GM23338 (cell line): ENCODE measurements at regions not wholly inside any gene's neighbourhood (a gene's known extent, or its start where the extent isn't known, plus 50 kb on each side); places are given as distances from the start of the nearest gene placed in this dataset.

Experiments
- ATAC-seq: fragments of 200-7000 bp; cut with Tn5 transposase; 3 replicates; pipeline ENCODE4 v1.9.1; 2020
- DNase-seq: peaks from one replicate; pipeline ENCODE4 v3.0.0-alpha.2; 2015; ENCODE audit warnings: low spot score
- H2AFZ ChIP-seq: fragments of 200-600 bp; sonication (generic); 2 replicates; pipeline ENCODE4 v1.8.0; 2016; ENCODE audit warnings: antibody characterized with exemption, mild to moderate bottlenecking, moderate library complexity
- H3F3A ChIP-seq: fragments of 200-600 bp; sonication (generic); replicated peaks from 2 replicates; pipeline ENCODE4 v1.8.0; 2017; ENCODE audit warnings: antibody characterized with exemption, mixed run types, low read depth
- H3K27ac ChIP-seq: fragments of 200-600 bp; sonication (generic); 2 replicates; pipeline ENCODE4 v1.6.1; 2016; ENCODE audit warnings: low read depth
- H3K27me3 ChIP-seq: fragments of 200-600 bp; sonication (generic); 2 replicates; pipeline ENCODE4 v1.8.0; 2016; ENCODE audit warnings: mild to moderate bottlenecking, mixed run types, moderate library complexity; ENCODE audit not compliant: insufficient read depth
- H3K36me3 ChIP-seq: fragments of 200-600 bp; sonication (generic); 2 replicates; pipeline ENCODE4 v1.8.0; 2016; ENCODE audit warnings: mild to moderate bottlenecking; ENCODE audit not compliant: insufficient read depth
- H3K4me1 ChIP-seq: fragments of 200-600 bp; sonication (generic); 2 replicates; pipeline ENCODE4 v1.8.0; 2016; ENCODE audit warnings: mild to moderate bottlenecking, moderate library complexity; ENCODE audit not compliant: insufficient read depth
- H3K4me2 ChIP-seq: fragments of 200-600 bp; sonication (generic); 2 replicates; pipeline ENCODE4 v1.7.1; 2017; ENCODE audit warnings: mixed run types
- H3K4me3 ChIP-seq: fragments of 200-600 bp; sonication (generic); 2 replicates; pipeline ENCODE4 v1.6.1; 2016; ENCODE audit warnings: mixed run types
- H3K79me2 ChIP-seq: fragments of 200-600 bp; sonication (generic); replicated peaks from 2 replicates; pipeline ENCODE4 v1.8.0; 2017; ENCODE audit warnings: mild to moderate bottlenecking; ENCODE audit not compliant: insufficient read depth
- H3K9me2 ChIP-seq: fragments of 200-600 bp; sonication (generic); 2 replicates; pipeline ENCODE4 v1.8.0; 2017; ENCODE audit not compliant: insufficient read depth
- H4K20me1 ChIP-seq: fragments of 200-600 bp; sonication (generic); replicated peaks from 2 replicates; pipeline ENCODE4 v1.8.0; 2017; ENCODE audit warnings: mild to moderate bottlenecking; ENCODE audit not compliant: insufficient read depth
- H3K27ac Mint-ChIP-seq: 2 replicates; pipeline ENCODE4 v1.8.0; 2020; ENCODE audit warnings: inconsistent platforms, mild to moderate bottlenecking, moderate library complexity, mixed read lengths
- H3K27me3 Mint-ChIP-seq: 3 replicates; pipeline ENCODE4 v1.8.0; 2022; ENCODE audit warnings: low read depth, mild to moderate bottlenecking, moderate library complexity, mixed read lengths, inconsistent platforms; ENCODE audit not compliant: insufficient read depth, poor library complexity
- H3K36me3 Mint-ChIP-seq: 3 replicates; pipeline ENCODE4 v1.8.0; 2021; ENCODE audit warnings: low read depth, mild to moderate bottlenecking, inconsistent platforms, moderate library complexity, mixed read lengths
- H3K4me1 Mint-ChIP-seq: 3 replicates; pipeline ENCODE4 v1.8.0; 2020; ENCODE audit warnings: mild to moderate bottlenecking, inconsistent platforms, mixed read lengths
- H3K4me3 Mint-ChIP-seq: 3 replicates; pipeline ENCODE4 v1.8.0; 2021; ENCODE audit warnings: moderate library complexity, mild to moderate bottlenecking, inconsistent platforms, mixed read lengths
- H3K9me3 Mint-ChIP-seq: 3 replicates; pipeline ENCODE4 v1.8.0; 2020; ENCODE audit warnings: moderate library complexity, mild to moderate bottlenecking, inconsistent platforms, mixed read lengths
- CREB1 ChIP-seq: fragments of 250-450 bp; sonication (Bioruptor Pico); IDR thresholded peaks from 2 replicates; pipeline ENCODE4 v1.5.0; 2020; ENCODE audit warnings: low read depth, mild to moderate bottlenecking, moderate library complexity
- CTCF ChIP-seq, 2 experiments: fragments of 200-600 bp in 1 of 2; sonication (generic) in 1 of 2; conservative IDR thresholded peaks; 2 replicates each; pipeline versions ENCODE4 v1.5.1 to v1.6.1; 2016 to 2017; ENCODE audit warnings: antibody characterized with exemption in 2 of 2, low read depth in 2 of 2, mild to moderate bottlenecking in 2 of 2, moderate library complexity in 1 of 2
- ETS1 ChIP-seq: IDR thresholded peaks from 2 replicates; pipeline ENCODE4 v1.6.1; 2016; ENCODE audit warnings: antibody characterized with exemption
- EZH2 ChIP-seq: fragments of 200-600 bp; sonication (generic); IDR thresholded peaks from one replicate; pipeline ENCODE4 v1.8.0; 2017; ENCODE audit warnings: antibody characterized with exemption, mild to moderate bottlenecking, low read depth; ENCODE audit not compliant: unreplicated experiment
- EZH2phosphoT487 ChIP-seq: fragments of 200-600 bp; sonication (generic); IDR thresholded peaks from one replicate; pipeline ENCODE4 v1.8.1; 2018; ENCODE audit warnings: antibody characterized with exemption; ENCODE audit not compliant: unreplicated experiment
- JUNB ChIP-seq: IDR thresholded peaks from one replicate; pipeline ENCODE4 v1.6.1; 2016; ENCODE audit warnings: antibody characterized with exemption; ENCODE audit not compliant: unreplicated experiment
- NANOG ChIP-seq: IDR thresholded peaks from 2 replicates; pipeline ENCODE4 v1.6.1; 2016; ENCODE audit warnings: antibody characterized with exemption, borderline replicate concordance
- POLR2AphosphoS5 ChIP-seq: IDR thresholded peaks from 2 replicates; pipeline ENCODE4 v1.6.1; 2016; ENCODE audit warnings: antibody characterized with exemption, low read depth
- REST ChIP-seq: IDR thresholded peaks from one replicate; pipeline ENCODE4 v1.6.1; 2018; ENCODE audit warnings: antibody characterized with exemption; ENCODE audit not compliant: unreplicated experiment
- STAT1 ChIP-seq: IDR thresholded peaks from one replicate; pipeline ENCODE4 v1.6.1; 2016; ENCODE audit warnings: antibody characterized with exemption; ENCODE audit not compliant: unreplicated experiment
- ZNF114 ChIP-seq: fragments of 250-450 bp; sonication (Bioruptor Pico); IDR thresholded peaks from 2 replicates; pipeline ENCODE4 v1.5.0; 2020; ENCODE audit warnings: mild to moderate bottlenecking, moderate library complexity
- ZNF331 ChIP-seq: fragments of 250-450 bp; sonication (Bioruptor Pico); IDR thresholded peaks from 2 replicates; pipeline ENCODE4 v1.5.0; 2020; ENCODE audit warnings: low read depth, mild to moderate bottlenecking, moderate library complexity
- ZNF462 ChIP-seq: fragments of 250-450 bp; sonication (Bioruptor Pico); IDR thresholded peaks from 2 replicates; pipeline ENCODE4 v1.5.0; 2020; ENCODE audit warnings: mild to moderate bottlenecking, moderate library complexity

GRCh38 chr2:82795446-82795845, 1663.6 kb downstream of the SUCLG1 start:
- no peak overlapping the region for H3K27ac Mint-ChIP-seq
- no peak for TF ChIP-seq REST
- TF ChIP-seq CTCF (conservative IDR thresholded peaks at IDR 0.05; ENCODE audit: low read depth in 2 of 2) = no peak
- no peak for TF ChIP-seq ZNF331 (CRISPR knock-in tag)
- TF ChIP-seq ETS1 = no peak
- TF ChIP-seq NANOG = no peak
- TF ChIP-seq ZNF114 (CRISPR knock-in tag) = no peak
- no peak for TF ChIP-seq ZNF462 (CRISPR knock-in tag)
- no peak for TF ChIP-seq CREB1 (CRISPR knock-in tag)
- no peak for TF ChIP-seq STAT1
- TF ChIP-seq EZH2phosphoT487 = no peak
- TF ChIP-seq POLR2AphosphoS5 = no peak
- no peak for TF ChIP-seq JUNB
- TF ChIP-seq EZH2 = no peak
- H3F3A ChIP-seq = no peaks in the 10 kb centered on the region
- DNase-seq = no peak
- H3K4me3 ChIP-seq = no peak overlapping the region
- H3K36me3 Mint-ChIP-seq = no peaks in the 10 kb centered on the region
- no peaks in the 10 kb centered on the region for H3K9me3 Mint-ChIP-seq
- no peak overlapping the region for H2AFZ ChIP-seq
- no peaks in the 10 kb centered on the region for H3K27me3 ChIP-seq
- ATAC-seq = no peak
- H3K4me1 ChIP-seq = 0 out of 2 replicates have a peak, but pooled peaks cover 4% of the 10 kb centered on the region
- no peak overlapping the region for H3K27ac ChIP-seq
- no peak overlapping the region for H3K4me3 Mint-ChIP-seq
- 0 out of 3 replicates have a peak, but pooled peaks cover 2% of the 10 kb centered on the region for H3K4me1 Mint-ChIP-seq
- no peaks in the 10 kb centered on the region for H3K36me3 ChIP-seq
- H3K9me2 ChIP-seq = no peaks in the 10 kb centered on the region; the same call in 1 of the 2 replicates
- no peak overlapping the region for H3K4me2 ChIP-seq
- no peaks in the 10 kb centered on the region for H4K20me1 ChIP-seq
- H3K27me3 Mint-ChIP-seq = no peaks in the 10 kb centered on the region
- H3K79me2 ChIP-seq = no peaks in the 10 kb centered on the region
